Epithelial cell of proximal tubule (primary cell): ENCODE measurements at regions not wholly inside any gene's neighbourhood (a gene's known extent, or its start where the extent isn't known, plus 50 kb on each side); places are given as distances from the start of the nearest gene placed in this dataset.

ENCODE experiments used
- DNase-seq: peaks from one replicate; pipeline ENCODE4 v3.0.0-alpha.2; 2011; ENCODE audit warnings: low read depth
- H3K4me3 ChIP-seq: 2 replicates; pipeline ENCODE4 v1.5.1; 2011; ENCODE audit warnings: low read depth, mild to moderate bottlenecking, low read length
- TF ChIP-seq, protein P1 (sequence below): conservative IDR thresholded peaks from 2 replicates; pipeline ENCODE4 v1.5.1; 2012; ENCODE audit warnings: low read depth, mild to moderate bottlenecking, low read length

DNA sequence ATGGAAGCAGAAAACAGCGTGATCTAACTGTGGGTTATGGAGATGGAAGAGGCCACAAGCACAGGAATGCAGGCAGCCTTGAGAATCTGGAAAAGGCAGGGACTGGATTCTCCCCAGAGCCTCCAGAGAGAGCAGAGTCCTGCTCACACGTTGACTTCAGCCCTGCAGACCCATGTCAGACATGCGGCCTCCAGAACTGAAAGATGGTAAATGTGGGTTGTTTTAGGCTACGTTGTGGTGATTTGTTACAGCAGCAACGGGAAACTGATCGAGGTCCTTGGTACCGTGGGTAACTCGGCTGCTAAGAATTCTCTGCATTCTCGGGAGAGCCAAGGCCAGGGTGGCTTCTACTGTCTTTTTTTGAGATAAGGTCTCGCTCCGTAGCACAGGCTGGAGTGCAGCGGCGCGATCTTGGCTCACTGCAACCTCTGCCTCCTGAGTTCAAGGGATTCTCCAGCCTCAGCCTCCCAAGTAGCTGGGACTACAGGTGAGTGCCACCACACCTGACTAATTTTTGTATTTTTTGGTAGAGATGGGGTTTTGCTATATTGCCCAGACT, 97.1 kb downstream of the ACKR3 start:
- no peak for DNase-seq
- no peak overlapping the region for H3K4me3 ChIP-seq
- TF ChIP-seq, protein P1, sequence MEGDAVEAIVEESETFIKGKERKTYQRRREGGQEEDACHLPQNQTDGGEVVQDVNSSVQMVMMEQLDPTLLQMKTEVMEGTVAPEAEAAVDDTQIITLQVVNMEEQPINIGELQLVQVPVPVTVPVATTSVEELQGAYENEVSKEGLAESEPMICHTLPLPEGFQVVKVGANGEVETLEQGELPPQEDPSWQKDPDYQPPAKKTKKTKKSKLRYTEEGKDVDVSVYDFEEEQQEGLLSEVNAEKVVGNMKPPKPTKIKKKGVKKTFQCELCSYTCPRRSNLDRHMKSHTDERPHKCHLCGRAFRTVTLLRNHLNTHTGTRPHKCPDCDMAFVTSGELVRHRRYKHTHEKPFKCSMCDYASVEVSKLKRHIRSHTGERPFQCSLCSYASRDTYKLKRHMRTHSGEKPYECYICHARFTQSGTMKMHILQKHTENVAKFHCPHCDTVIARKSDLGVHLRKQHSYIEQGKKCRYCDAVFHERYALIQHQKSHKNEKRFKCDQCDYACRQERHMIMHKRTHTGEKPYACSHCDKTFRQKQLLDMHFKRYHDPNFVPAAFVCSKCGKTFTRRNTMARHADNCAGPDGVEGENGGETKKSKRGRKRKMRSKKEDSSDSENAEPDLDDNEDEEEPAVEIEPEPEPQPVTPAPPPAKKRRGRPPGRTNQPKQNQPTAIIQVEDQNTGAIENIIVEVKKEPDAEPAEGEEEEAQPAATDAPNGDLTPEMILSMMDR, result no peak

DNA sequence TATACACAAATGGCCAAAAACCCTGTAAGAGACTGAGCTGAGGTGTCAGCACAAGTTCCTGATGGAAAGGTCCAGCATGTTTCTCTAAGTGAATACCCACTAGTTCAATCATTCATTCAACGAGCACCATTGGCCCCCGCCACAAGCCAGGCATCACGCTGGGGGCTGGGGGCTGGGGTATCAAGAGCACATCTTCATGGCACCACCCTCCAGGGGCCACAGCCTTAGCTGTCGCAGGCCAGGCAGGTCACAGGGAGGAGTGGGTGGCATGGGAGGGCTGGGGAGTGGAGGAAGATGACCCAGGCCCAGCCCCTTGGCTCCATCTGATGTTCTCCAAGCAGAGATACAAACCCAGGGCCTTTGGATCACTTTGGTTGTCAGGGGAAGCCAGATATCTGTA, 97.9 kb downstream of the ACKR3 start:
- TF ChIP-seq, protein P1, result no peak
- no peak for DNase-seq
- H3K4me3 ChIP-seq, result no peak overlapping the region

DNA sequence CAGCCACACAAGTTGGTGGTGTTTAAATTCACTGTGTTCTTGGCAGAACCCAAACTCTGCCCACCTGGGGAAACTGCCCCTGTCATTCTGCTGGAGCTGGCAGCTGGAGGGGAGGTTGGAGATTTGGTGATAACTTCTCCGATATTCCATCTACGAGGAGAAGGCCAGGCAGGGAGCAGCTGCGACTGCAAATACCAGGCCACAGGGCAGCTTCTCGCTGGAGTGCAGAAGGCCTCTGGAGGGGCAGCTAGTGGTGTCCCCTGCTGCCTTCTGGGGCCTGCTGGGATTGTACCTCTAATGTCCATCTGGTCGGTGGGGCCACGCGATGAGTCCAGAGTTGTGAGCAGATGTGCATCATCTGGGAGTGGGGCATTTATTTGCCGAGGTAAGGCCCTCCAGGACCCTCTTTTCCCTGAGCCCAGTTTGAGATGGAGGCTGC, 98.9 kb downstream of the ACKR3 start:
- no peak for DNase-seq
- H3K4me3 ChIP-seq, result no peak overlapping the region
- TF ChIP-seq, protein P1, result no peak

DNA sequence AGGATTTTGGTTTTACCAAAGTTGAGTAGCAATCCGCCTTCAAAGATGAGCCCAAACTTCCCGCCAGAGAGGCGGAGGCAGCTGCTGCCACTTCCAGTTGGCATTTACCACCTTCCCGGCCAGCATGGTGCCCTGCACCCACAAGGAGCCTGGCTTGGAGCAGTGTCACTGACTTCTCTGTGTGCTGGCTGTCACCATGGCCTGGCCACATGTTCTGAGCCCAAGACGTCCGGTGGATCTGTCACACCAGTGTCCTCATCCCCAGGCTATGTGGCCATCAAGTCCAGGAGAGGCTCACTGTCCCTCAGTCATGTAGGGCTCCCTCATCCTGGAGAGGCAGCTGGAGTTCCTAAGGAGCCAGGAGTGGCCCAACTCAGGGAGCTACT, 100.6 kb downstream of the ACKR3 start:
- H3K4me3 ChIP-seq, result no peak overlapping the region
- no peak for DNase-seq
- TF ChIP-seq, protein P1, result no peak

DNA sequence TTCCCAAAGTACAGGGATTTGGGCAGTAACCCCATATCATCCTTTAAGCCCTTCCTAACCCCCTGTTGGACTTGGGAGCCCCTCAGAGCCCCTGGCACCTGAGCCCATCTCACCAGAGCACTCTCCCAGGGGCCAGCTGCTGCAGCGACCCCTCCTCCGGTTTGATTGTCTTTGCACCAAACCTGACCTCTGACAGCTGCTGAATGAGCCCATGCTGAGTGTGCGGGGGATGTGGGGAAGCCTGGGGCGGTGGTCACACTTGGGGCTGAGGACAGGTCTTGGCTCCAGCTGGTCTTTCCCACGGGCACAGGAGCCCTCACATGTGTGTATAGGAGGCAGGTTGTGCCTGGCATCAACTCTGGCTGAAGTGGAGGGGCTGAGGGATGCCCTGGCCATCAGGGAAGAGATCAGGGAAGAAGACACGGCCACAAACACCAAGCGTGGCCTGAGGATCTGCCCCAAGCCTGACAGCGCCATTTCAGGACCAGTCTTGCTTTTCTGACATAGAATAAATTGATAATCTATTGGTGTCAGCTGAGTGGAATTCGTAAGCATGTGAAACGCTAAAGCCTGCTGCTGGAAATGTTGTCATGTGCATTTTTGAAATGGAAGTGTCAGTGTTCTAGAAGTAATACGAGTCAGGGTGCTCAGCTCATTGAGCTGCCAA, 102.4 kb downstream of the ACKR3 start:
- no peak for DNase-seq
- TF ChIP-seq, protein P1, result no peak
- H3K4me3 ChIP-seq, result no peak overlapping the region

DNA sequence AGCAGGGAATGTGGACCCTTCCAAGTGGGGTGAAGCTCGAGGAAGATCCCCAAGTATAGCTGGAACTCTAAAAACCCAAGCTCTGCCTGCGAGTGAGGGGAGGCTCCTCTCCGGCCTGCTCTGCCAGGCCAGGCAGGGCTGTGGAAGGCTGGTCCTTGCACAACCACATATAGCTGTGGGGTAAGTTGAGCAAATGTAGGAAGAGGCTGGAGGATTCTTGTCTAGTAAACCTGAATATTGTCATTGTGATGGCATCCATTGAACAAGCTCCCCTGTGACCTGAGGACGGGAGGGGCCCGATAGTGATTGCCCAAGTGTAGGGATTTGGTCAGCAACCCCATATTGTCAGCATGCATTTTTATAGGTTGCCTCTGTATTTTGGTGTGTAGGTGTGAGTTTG, 103.0 kb downstream of the ACKR3 start:
- no peak for DNase-seq
- TF ChIP-seq, protein P1, result no peak
- H3K4me3 ChIP-seq, result no peak overlapping the region

DNA sequence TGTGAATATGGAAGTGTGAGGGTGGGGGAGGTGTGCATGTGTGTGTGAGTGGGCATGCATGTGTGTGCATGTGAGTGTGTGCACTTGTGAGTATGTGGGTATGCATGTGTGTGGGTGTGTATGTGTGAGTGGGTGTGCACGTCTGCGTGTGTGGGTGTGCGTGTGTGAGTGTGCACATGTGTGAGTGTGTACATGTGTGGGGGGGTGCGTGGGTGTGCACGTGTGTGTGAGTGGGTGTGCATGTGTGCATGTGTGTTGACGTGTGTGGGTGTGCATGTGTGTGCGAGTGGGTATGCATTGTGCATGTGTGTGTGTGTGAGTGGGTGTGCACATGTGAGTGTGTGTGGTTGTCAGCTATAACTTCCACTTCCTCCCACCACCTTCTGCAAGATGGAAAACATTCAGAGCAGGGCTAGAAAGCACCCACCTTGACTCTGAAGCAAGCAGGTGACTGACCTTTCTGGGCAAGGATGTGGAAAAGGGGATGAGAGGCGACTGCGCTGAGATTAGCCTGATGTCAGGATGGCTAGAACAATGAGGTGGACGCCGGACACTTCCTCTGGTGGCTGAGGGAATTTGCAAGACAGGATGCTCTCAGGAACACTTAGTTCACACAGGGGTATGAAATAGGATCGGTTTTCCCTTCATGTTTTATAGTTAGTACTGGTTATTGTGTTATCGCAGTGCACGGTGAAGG, 103.6 kb downstream of the ACKR3 start:
- TF ChIP-seq, protein P1, result no peak
- no peak for DNase-seq
- no peak overlapping the region for H3K4me3 ChIP-seq
